Left lung (tissue), 4 donors: ENCODE measurements at regions not wholly inside any gene's neighbourhood (a gene's known extent, or its start where the extent isn't known, plus 50 kb on each side); places are given as distances from the start of the nearest gene placed in this dataset.
"Not testable (repeated sequence)": the region's sequence is repeated elsewhere in the genome, so short reads cannot be mapped to it uniquely, and the experiment has no call there.

Experiments
- ATAC-seq: fragments of 200-7000 bp; cut with Tn5 transposase; one replicate; pipeline ENCODE4 v1.9.1; 2020; ENCODE audit warnings: moderate library complexity
- DNase-seq, 4 donors: peaks; one replicate each; pipeline ENCODE4 v3.0.0-alpha.2; 2013 to 2020
- H3K27ac ChIP-seq, 2 donors: fragments of 200-600 bp; sonication (generic) in 1 of 2; one replicate each; pipeline versions ENCODE4 v1.5.0 to v1.8.0; 2020 to 2021
- H3K27me3 ChIP-seq, 2 donors: fragments of 200-600 bp; sonication (generic) in 1 of 2; one replicate each; pipeline versions ENCODE4 v1.5.0 to v1.8.0; 2020 to 2021
- H3K36me3 ChIP-seq, 2 donors: fragments of 200-600 bp; sonication (generic) in 1 of 2; one replicate each; pipeline versions ENCODE4 v1.5.0 to v1.8.0; 2020 to 2021
- H3K4me1 ChIP-seq, 2 donors: fragments of 200-600 bp; one replicate each; pipeline ENCODE4 v1.8.0; 2021
- H3K4me3 ChIP-seq, 2 donors: fragments of 200-600 bp; sonication (generic) in 1 of 2; one replicate each; pipeline versions ENCODE4 v1.5.0 to v1.8.0; 2020 to 2021; ENCODE audit warnings: mild to moderate bottlenecking in 1 of 2
- H3K9me3 ChIP-seq, 2 donors: fragments of 200-600 bp; sonication (generic) in 1 of 2; one replicate each; pipeline versions ENCODE4 v1.5.0 to v1.8.0; 2020 to 2021
- CTCF ChIP-seq, 2 donors: fragments of 200-600 bp; sonication (generic) in 1 of 2; IDR thresholded peaks; one replicate each; pipeline versions ENCODE4 v1.5.0 to v1.8.0; 2021; ENCODE audit warnings: antibody characterized with exemption in 2 of 2
- intact Hi-C, 2 donors: fragments of 100-400 bp; cut with DNase I; formaldehyde crosslinking; loops; one replicate each; pipeline versions ENCODE4 v1.11.2 to v1.14.2; 2022
- donor health status: DM: no; HTN: yes; CAD: no.
- donor health status: DM: no; HTN: no; CAD: no.

- no peak for ATAC-seq
- peak in 2 of 4 donors; percentile 36 to 38 for DNase-seq
- Histone ChIP-seq H3K27ac (no peak overlapping the region), H3K4me1 (peaks cover 0 to 4% of the 10 kb centered on the region in 2 donors), H3K4me3 (no peak overlapping the region), H3K36me3 (no peaks in the 10 kb centered on the region), H3K27me3 (no peaks in the 10 kb centered on the region), H3K9me3 (no peaks in the 10 kb centered on the region)
- intact Hi-C loops, result no loop called here
- no peak for TF ChIP-seq CTCF (IDR thresholded peaks at IDR 0.05)
Observed at GRCh38 chr4:32929796-32930699, 2209.9 kb downstream of the PCDH7 start.

- H3K9me3 ChIP-seq, result no peaks in the 10 kb centered on the region
- no peak overlapping the region for H3K4me3 ChIP-seq
- H3K27ac ChIP-seq, result no peak overlapping the region
- H3K36me3 ChIP-seq, result no peaks in the 10 kb centered on the region
- DNase-seq (no peak), ATAC-seq (no peak)
- TF ChIP-seq CTCF (IDR thresholded peaks at IDR 0.05), result no peak
- peaks cover 0 to 4% of the 10 kb centered on the region in 2 donors for H3K4me1 ChIP-seq
- intact Hi-C loops, result no loop called here
- no peaks in the 10 kb centered on the region for H3K27me3 ChIP-seq
Observed at GRCh38 chr4:32930700-32931099, 2210.5 kb downstream of the PCDH7 start.

- Histone ChIP-seq H3K4me1 (peaks cover 0 to 4% of the 10 kb centered on the region in 2 donors), H3K36me3 (no peaks in the 10 kb centered on the region), H3K27me3 (no peaks in the 10 kb centered on the region), H3K9me3 (no peaks in the 10 kb centered on the region), H3K27ac (no peak overlapping the region), H3K4me3 (no peak overlapping the region)
- no peak for DNase-seq
- ATAC-seq, result no peak
- intact Hi-C loops, result no loop called here
- no peak for TF ChIP-seq CTCF (IDR thresholded peaks at IDR 0.05)
Observed at GRCh38 chr4:32931475-32931874, 2211.3 kb downstream of the PCDH7 start.

- Histone ChIP-seq H3K4me1 (peaks cover 0 to 4% of the 10 kb centered on the region in 2 donors), H3K36me3 (no peaks in the 10 kb centered on the region), H3K4me3 (no peak overlapping the region), H3K27ac (no peak overlapping the region), H3K27me3 (no peaks in the 10 kb centered on the region), H3K9me3 (no peaks in the 10 kb centered on the region)
- TF ChIP-seq CTCF (IDR thresholded peaks at IDR 0.05), result no peak
- intact Hi-C loops, result no loop called here
- ATAC-seq, result no peak
- DNase-seq, result no peak
Observed at GRCh38 chr4:32932156-32932555, 2212.0 kb downstream of the PCDH7 start.

- DNase-seq, intact Hi-C loops, H3K9me3 ChIP-seq, H3K27me3 ChIP-seq, H3K4me1 ChIP-seq, H3K4me3 ChIP-seq, ATAC-seq, H3K36me3 ChIP-seq, H3K27ac ChIP-seq: not testable (repeated sequence)
Observed at GRCh38 chr4:32939222-32939621, 2219.1 kb downstream of the PCDH7 start.
